Natural killer cell treated with Interleukin-12 subunit alpha and Interleukin-12 subunit beta and Interleukin-15 and Interleukin-18, amount 100 ng/mL, for 72 hours (primary cell): ENCODE measurements at regions not wholly inside any gene's neighbourhood (a gene's known extent, or its start where the extent isn't known, plus 50 kb on each side); places are given as distances from the start of the nearest gene placed in this dataset.

Experiments used
- ATAC-seq, 2 donors: fragments of 150-1000 bp; cut with Tn5 transposase in 1 of 2; sonication (Bioruptor Pico), chemical (Tn5 transposase) in 1 of 2; 2 replicates each; pipeline ENCODE4 v1.10.0; 2021
- DNase-seq: peaks from one replicate; pipeline ENCODE4 v3.0.0; 2022; ENCODE audit warnings: low spot score
- H3K27ac Mint-ChIP-seq, 2 donors: 1 replicate in 1 of 2; 2 replicates in 1 of 2; pipeline ENCODE4 v1.8.0; 2022; ENCODE audit warnings: mixed read lengths in 2 of 2, mild to moderate bottlenecking in 1 of 2, moderate library complexity in 1 of 2
- H3K27me3 Mint-ChIP-seq, 2 donors: 1 replicate in 1 of 2; 2 replicates in 1 of 2; pipeline ENCODE4 v1.8.0; 2022; ENCODE audit warnings: mixed read lengths in 2 of 2
- H3K36me3 Mint-ChIP-seq: one replicate; pipeline ENCODE4 v1.8.0; 2022; ENCODE audit warnings: mixed read lengths
- H3K4me1 Mint-ChIP-seq, 2 donors: 1 replicate in 1 of 2; 2 replicates in 1 of 2; pipeline ENCODE4 v1.8.0; 2022; ENCODE audit warnings: low read depth in 2 of 2, mixed read lengths in 2 of 2, mild to moderate bottlenecking in 1 of 2
- H3K4me3 Mint-ChIP-seq: one replicate; pipeline ENCODE4 v1.8.0; 2022; ENCODE audit warnings: mixed read lengths
- H3K9me3 Mint-ChIP-seq: 2 replicates; pipeline ENCODE4 v1.8.0; 2022; ENCODE audit warnings: mixed read lengths

DNA sequence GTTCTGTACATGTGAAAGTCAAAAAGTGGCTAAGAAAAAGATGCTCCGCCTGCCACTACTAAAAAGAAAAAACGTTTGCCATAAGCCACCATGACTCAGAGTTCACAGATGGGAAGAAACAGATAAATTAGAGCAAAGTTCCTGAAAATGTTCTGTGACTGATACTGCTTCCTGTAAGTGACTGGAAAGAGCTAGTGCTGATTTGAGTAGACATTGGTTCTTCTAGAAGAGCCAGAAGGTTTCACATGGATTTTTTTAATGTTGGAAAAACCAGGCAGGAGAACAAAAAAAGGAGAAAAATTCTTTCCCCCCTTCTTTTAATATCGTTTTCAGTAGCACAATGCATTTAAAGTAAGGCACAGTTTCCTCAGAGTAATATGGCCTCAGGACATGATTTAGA lies 221.4 kb downstream of the HLX start:
- peaks cover 0 to 2% of the 10 kb centered on the region in 2 donors for H3K4me1 Mint-ChIP-seq
- H3K27ac Mint-ChIP-seq: no peak overlapping the region
- H3K9me3 Mint-ChIP-seq: peaks cover 14% of the 10 kb centered on the region
- peaks cover 10 to 11% of the 10 kb centered on the region in 2 donors for H3K27me3 Mint-ChIP-seq
- H3K36me3 Mint-ChIP-seq: peaks cover 13% of the 10 kb centered on the region
- ATAC-seq: no peak
- H3K4me3 Mint-ChIP-seq: no peak overlapping the region
- DNase-seq: no peak

GRCh38 chr1:221101807-221102605 lies 222.8 kb downstream of the HLX start:
- peaks cover 13% of the 10 kb centered on the region for H3K36me3 Mint-ChIP-seq
- DNase-seq: no peak
- H3K4me1 Mint-ChIP-seq: peaks cover 0 to 2% of the 10 kb centered on the region in 2 donors
- peaks cover 10 to 11% of the 10 kb centered on the region in 2 donors for H3K27me3 Mint-ChIP-seq
- no peak overlapping the region for H3K4me3 Mint-ChIP-seq
- no peak overlapping the region for H3K27ac Mint-ChIP-seq
- no peak for ATAC-seq
- H3K9me3 Mint-ChIP-seq: peaks cover 14% of the 10 kb centered on the region

DNA sequence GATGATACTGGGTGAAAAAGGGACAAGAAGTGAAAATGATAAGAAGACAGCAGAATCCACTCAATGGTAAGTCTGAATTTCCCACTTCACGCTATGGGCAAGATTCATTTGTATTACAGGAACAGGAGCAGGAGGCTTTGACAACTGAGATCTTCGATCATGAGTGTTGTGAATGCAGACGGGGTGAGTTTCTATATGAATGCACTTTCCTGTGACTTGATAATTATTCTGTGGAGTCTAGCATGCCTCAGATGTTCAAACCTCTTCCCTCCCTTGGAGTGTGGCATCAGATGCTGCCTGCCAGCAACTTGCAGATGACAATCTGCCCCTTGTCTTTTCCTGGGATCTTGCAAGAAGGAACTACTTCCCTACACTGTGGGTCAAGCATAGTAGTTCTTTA lies 225.4 kb downstream of the HLX start:
- H3K27me3 Mint-ChIP-seq: peaks cover 0 to 4% of the 10 kb centered on the region in 2 donors
- DNase-seq (no peak), ATAC-seq (no peak)

GRCh38 chr1:221105578-221105977 lies 226.3 kb downstream of the HLX start:
- DNase-seq (no peak), ATAC-seq (no peak)
- Mint-ChIP-seq H3K27me3 (peaks cover 0 to 4% of the 10 kb centered on the region in 2 donors), H3K27ac (no peak overlapping the region), H3K9me3 (peaks cover 6% of the 10 kb centered on the region), H3K4me3 (no peak overlapping the region), H3K4me1 (no peaks in the 10 kb centered on the region), H3K36me3 (no peaks in the 10 kb centered on the region)

More for the DNA sequence above, 225.4 kb downstream of the HLX start:
- H3K36me3 Mint-ChIP-seq: no peaks in the 10 kb centered on the region
- H3K4me3 Mint-ChIP-seq: no peak overlapping the region
- no peak overlapping the region for H3K27ac Mint-ChIP-seq
- H3K9me3 Mint-ChIP-seq: peaks cover 6% of the 10 kb centered on the region
- H3K4me1 Mint-ChIP-seq: no peaks in the 10 kb centered on the region

DNA sequence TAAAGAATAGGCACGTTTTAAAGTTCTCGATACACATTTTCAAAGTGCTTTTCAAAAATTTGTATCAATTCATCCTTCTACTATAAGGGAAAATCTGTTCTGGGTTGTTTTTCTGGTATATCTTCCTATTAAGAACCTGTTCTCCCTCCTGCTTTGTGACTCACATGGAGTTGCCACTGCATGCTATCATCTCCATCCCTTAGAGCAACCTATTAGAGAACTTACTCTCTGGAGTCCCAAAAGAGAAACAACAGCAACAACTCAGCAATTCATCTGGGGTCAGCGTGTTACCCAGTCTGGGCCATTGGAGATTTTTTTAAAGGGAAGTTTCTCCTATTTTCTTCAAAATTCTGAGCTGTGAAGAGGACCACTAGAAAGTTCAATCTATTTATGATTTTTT lies 227.4 kb downstream of the HLX start:
- Mint-ChIP-seq H3K27me3 (peaks cover 0 to 4% of the 10 kb centered on the region in 2 donors), H3K27ac (no peak overlapping the region), H3K36me3 (no peaks in the 10 kb centered on the region), H3K9me3 (peaks cover 6% of the 10 kb centered on the region), H3K4me1 (no peaks in the 10 kb centered on the region), H3K4me3 (no peak overlapping the region)
- ATAC-seq: no peak
- DNase-seq: no peak

- Mint-ChIP-seq H3K27ac (no peak overlapping the region), H3K36me3 (no peaks in the 10 kb centered on the region), H3K4me1 (no peaks in the 10 kb centered on the region), H3K9me3 (peaks cover 3% of the 10 kb centered on the region), H3K4me3 (no peak overlapping the region), H3K27me3 (peaks cover 2 to 10% of the 10 kb centered on the region in 2 donors)
- DNase-seq (no peak), ATAC-seq (no peak)
Observed at GRCh38 chr1:221109930-221110329, 230.7 kb downstream of the HLX start.

DNA sequence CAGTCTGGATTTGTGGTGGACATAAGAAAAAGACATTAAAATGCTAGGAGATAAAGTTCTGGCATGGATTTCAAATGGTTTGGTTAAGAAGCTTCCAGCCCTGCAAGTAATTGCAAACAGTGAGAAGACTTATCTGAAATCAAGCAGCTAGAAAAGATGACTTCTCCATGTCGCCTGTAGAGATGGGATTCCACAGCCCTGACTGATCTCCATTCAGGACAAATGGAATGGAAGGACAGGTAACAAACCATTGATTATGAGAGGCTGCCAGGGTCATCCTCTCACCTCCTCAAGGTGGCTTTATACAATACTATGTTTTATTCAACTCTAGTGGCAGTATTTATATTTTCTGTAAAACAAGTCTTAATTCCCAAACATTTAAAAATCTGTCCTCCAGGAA lies 237.9 kb downstream of the HLX start:
- no peak for DNase-seq
- Mint-ChIP-seq H3K4me3 (no peak overlapping the region), H3K4me1 (no peaks in the 10 kb centered on the region), H3K27ac (no peak overlapping the region), H3K27me3 (peaks cover 0 to 10% of the 10 kb centered on the region in 2 donors), H3K9me3 (no peaks in the 10 kb centered on the region), H3K36me3 (no peaks in the 10 kb centered on the region)
- ATAC-seq: no peak

- ATAC-seq: no peak
- Mint-ChIP-seq H3K9me3 (no peaks in the 10 kb centered on the region), H3K27ac (no peak overlapping the region)
Observed at GRCh38 chr1:221117548-221117951, 238.3 kb downstream of the HLX start.

GRCh38 chr1:221118176-221118937 lies 239.1 kb downstream of the HLX start:
- no peak overlapping the region for H3K4me3 Mint-ChIP-seq
- ATAC-seq: no peak
- H3K4me1 Mint-ChIP-seq: no peaks in the 10 kb centered on the region
- H3K36me3 Mint-ChIP-seq: no peaks in the 10 kb centered on the region
- H3K27ac Mint-ChIP-seq: no peak overlapping the region
- DNase-seq: no peak
- H3K9me3 Mint-ChIP-seq: no peaks in the 10 kb centered on the region
- no peaks in the 10 kb centered on the region for H3K27me3 Mint-ChIP-seq

More at GRCh38 chr1:221117548-221117951, 238.3 kb downstream of the HLX start:
- DNase-seq: no peak
- Mint-ChIP-seq H3K4me3 (no peak overlapping the region), H3K36me3 (no peaks in the 10 kb centered on the region), H3K27me3 (peaks cover 0 to 7% of the 10 kb centered on the region in 2 donors), H3K4me1 (no peaks in the 10 kb centered on the region)

GRCh38 chr1:221118938-221119320 lies 239.7 kb downstream of the HLX start:
- DNase-seq (no peak), ATAC-seq (no peak)
- H3K27me3 Mint-ChIP-seq: no peaks in the 10 kb centered on the region
- no peaks in the 10 kb centered on the region for H3K4me1 Mint-ChIP-seq
- H3K4me3 Mint-ChIP-seq: no peak overlapping the region
- no peak overlapping the region for H3K27ac Mint-ChIP-seq
- no peaks in the 10 kb centered on the region for H3K9me3 Mint-ChIP-seq
- H3K36me3 Mint-ChIP-seq: no peaks in the 10 kb centered on the region

- ATAC-seq: no peak
- DNase-seq: no peak
- Mint-ChIP-seq H3K9me3 (peaks cover 3% of the 10 kb centered on the region), H3K4me1 (no peaks in the 10 kb centered on the region), H3K36me3 (no peaks in the 10 kb centered on the region), H3K4me3 (no peak overlapping the region), H3K27me3 (no peaks in the 10 kb centered on the region), H3K27ac (no peak overlapping the region)
Observed at GRCh38 chr1:221122501-221122900, 243.3 kb downstream of the HLX start.

DNA sequence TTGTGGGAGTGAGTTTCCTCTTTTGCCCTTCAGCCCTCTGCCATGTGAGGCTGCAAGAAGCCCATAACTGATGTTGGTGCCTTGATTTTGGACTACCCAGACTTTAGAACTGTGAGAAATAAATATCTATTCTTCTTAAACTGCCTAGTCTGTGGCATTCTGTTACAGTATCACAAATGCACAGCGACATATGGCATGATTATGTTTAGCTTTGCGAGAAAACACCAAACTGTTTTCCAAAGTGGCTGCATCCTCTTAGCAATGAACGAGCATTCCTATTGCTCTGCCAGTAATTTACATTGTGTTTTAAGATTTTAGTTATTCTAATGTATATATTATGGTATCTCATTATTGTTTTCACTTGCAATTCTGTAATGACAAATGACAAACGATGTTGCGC lies 246.7 kb downstream of the HLX start:
- no peak overlapping the region for H3K27ac Mint-ChIP-seq
- no peaks in the 10 kb centered on the region for H3K27me3 Mint-ChIP-seq
- no peaks in the 10 kb centered on the region for H3K4me1 Mint-ChIP-seq
- ATAC-seq (no peak), DNase-seq (no peak)
- no peak overlapping the region for H3K4me3 Mint-ChIP-seq
- H3K9me3 Mint-ChIP-seq: peaks cover 6% of the 10 kb centered on the region
- H3K36me3 Mint-ChIP-seq: no peaks in the 10 kb centered on the region

GRCh38 chr1:221137666-221138065 lies 258.4 kb downstream of the HLX start:
- H3K36me3 Mint-ChIP-seq: no peaks in the 10 kb centered on the region
- no peak overlapping the region for H3K27ac Mint-ChIP-seq
- H3K4me1 Mint-ChIP-seq: no peaks in the 10 kb centered on the region
- no peaks in the 10 kb centered on the region for H3K9me3 Mint-ChIP-seq
- H3K27me3 Mint-ChIP-seq: peaks cover 2 to 9% of the 10 kb centered on the region in 2 donors
- no peak for ATAC-seq
- H3K4me3 Mint-ChIP-seq: no peak overlapping the region
- no peak for DNase-seq

DNA sequence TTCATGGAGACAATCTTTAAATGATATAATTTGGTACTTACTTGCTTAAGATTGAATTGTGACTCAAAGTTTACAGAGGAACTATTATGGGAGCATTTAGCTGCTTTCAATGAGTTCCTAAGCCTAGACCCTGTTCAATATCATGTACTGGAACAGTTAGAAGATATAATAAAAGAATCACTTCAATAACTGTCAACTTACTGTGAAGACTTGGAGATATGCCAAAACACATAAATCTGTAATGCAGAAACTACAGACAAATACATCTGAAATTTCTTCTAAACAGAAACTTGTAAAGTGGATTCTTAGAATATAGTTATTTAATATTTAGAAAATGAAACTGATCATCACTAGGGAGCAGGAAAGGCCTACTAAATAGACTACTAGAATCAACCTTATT lies 259.3 kb downstream of the HLX start:
- ATAC-seq: no peak

More for the DNA sequence above, 259.3 kb downstream of the HLX start:
- no peak for DNase-seq
- Mint-ChIP-seq H3K36me3 (no peaks in the 10 kb centered on the region), H3K27me3 (peaks cover 2 to 9% of the 10 kb centered on the region in 2 donors), H3K4me3 (no peak overlapping the region), H3K27ac (no peak overlapping the region), H3K9me3 (no peaks in the 10 kb centered on the region), H3K4me1 (no peaks in the 10 kb centered on the region)
